T-helper 17 cell (primary cell): ENCODE measurements at regions not wholly inside any gene's neighbourhood (a gene's known extent, or its start where the extent isn't known, plus 50 kb on each side); places are given as distances from the start of the nearest gene placed in this dataset.
A peak's percentile ranks its signal among the peaks of the same experiment; 100 is the strongest.
"Not testable (repeated sequence)": the region's sequence is repeated elsewhere in the genome, so short reads cannot be mapped to it uniquely, and the experiment has no call there.

ENCODE experiments used
- ATAC-seq: fragments of 150-1000 bp; cut with Tn5 transposase; 2 replicates; pipeline ENCODE4 v1.10.0; 2021; ENCODE audit warnings: mild to moderate bottlenecking, moderate library complexity
- DNase-seq, 3 donors: peaks; one replicate each; pipeline versions ENCODE4 v3.0.0 to v3.0.0-alpha.2; 2020 to 2021
- H3K9me3 ChIP-seq: one replicate; pipeline ENCODE4 v1.7.0; 2013; ENCODE audit warnings: low read length, mild to moderate bottlenecking; ENCODE audit not compliant: control insufficient read depth, poor library complexity, severe bottlenecking
- H3K27ac Mint-ChIP-seq: one replicate; pipeline ENCODE4 v1.8.0; 2022; ENCODE audit warnings: mild to moderate bottlenecking, moderate library complexity, mixed read lengths
- H3K27me3 Mint-ChIP-seq: one replicate; pipeline ENCODE4 v1.8.0; 2022; ENCODE audit warnings: mixed read lengths
- H3K36me3 Mint-ChIP-seq: one replicate; pipeline ENCODE4 v1.8.0; 2022; ENCODE audit warnings: low read depth, mixed read lengths
- H3K4me1 Mint-ChIP-seq: one replicate; pipeline ENCODE4 v1.8.0; 2022; ENCODE audit warnings: mild to moderate bottlenecking, mixed read lengths
- H3K4me3 Mint-ChIP-seq: one replicate; pipeline ENCODE4 v1.8.0; 2022; ENCODE audit warnings: mild to moderate bottlenecking, moderate library complexity, mixed read lengths

GRCh38 chr16:31715915-31716314 lies 157.7 kb upstream of the ZNF267 start:
- no peak for ATAC-seq
- H3K4me3 Mint-ChIP-seq: peak overlapping the region; percentile 99
- peaks cover 2% of the 10 kb centered on the region for H3K36me3 Mint-ChIP-seq
- H3K27ac Mint-ChIP-seq: peak overlapping the region; percentile 99
- H3K9me3 ChIP-seq: no peaks in the 10 kb centered on the region
- H3K27me3 Mint-ChIP-seq: no peaks in the 10 kb centered on the region
- peaks cover 45% of the 10 kb centered on the region for H3K4me1 Mint-ChIP-seq
- no peak for DNase-seq

DNA sequence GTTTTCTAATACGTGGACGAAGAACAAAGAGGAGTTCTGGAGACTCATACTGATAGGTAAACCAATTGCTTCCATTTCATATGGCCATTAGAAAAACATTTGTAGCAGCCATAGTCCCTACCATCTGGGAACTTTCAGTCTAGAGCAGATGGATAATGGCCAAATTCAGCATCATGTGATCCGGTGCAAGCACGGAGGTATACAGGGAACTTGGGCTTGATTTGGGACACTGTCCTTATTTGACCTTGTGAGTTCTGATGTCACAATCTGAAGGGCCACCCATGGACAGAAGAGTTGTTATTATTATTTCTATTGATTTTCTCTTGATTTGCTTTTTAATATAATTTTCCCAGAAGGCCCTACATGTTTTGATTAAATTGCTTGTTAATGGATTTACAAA lies 154.6 kb upstream of the ZNF267 start:
- H3K36me3 Mint-ChIP-seq: no peaks in the 10 kb centered on the region

DNA sequence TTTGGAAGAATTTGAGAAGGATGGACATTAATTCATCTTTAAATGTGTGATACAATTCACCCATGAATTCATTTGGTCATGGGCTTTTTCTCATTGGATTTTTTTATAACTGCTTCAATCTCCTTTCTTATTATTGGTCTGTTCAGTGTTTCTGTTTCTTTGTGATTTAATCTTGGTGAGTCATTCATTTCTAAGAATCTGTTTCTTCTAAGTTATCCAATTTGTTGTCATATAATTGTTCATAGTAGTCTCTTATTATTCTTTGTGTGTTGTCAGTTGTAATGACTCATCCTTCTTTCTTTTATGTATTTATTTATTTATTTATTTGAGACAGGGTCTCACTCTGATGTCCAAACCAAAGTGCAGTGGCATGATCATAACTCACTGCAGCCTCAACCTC lies 146.1 kb upstream of the ZNF267 start:
- H3K9me3 ChIP-seq: peaks cover 3% of the 10 kb centered on the region
- no peaks in the 10 kb centered on the region for H3K27me3 Mint-ChIP-seq
- ATAC-seq (no peak), DNase-seq (no peak)
- H3K27ac Mint-ChIP-seq: no peak overlapping the region
- no peak overlapping the region for H3K4me3 Mint-ChIP-seq
- H3K36me3 Mint-ChIP-seq: peaks cover 20% of the 10 kb centered on the region
- peaks cover 4% of the 10 kb centered on the region for H3K4me1 Mint-ChIP-seq

More for the DNA sequence above, 154.6 kb upstream of the ZNF267 start:
- Mint-ChIP-seq H3K27ac (peak overlapping the region; percentile 35), H3K4me3 (no peak overlapping the region), H3K27me3 (no peaks in the 10 kb centered on the region), H3K4me1 (peaks cover 27% of the 10 kb centered on the region)
- no peaks in the 10 kb centered on the region for H3K9me3 ChIP-seq
- DNase-seq: no peak
- ATAC-seq: no peak

DNA sequence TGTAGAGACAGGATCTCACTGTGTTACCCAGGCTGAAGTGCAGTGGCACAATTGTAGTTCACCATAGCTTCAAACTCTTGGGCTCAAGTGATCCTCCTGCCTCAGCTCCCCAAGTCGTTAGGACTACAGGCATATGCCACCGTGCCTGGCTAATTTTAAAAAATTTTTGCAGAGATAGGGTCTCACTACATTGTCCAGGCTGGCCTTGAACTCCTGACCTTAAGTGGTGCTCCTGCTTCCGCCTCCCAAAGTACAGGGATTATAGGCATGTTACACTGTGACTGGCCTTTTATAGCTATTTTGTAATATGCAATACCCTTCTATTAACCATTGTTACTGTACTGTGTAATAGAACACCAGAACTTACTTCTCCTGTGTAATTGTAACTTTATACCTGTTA lies 139.3 kb upstream of the ZNF267 start:
- no peaks in the 10 kb centered on the region for H3K4me1 Mint-ChIP-seq
- no peak overlapping the region for H3K27ac Mint-ChIP-seq
- DNase-seq (no peak), ATAC-seq (no peak)
- H3K36me3 Mint-ChIP-seq: peaks cover 23% of the 10 kb centered on the region
- H3K9me3 ChIP-seq: peaks cover 15% of the 10 kb centered on the region
- no peaks in the 10 kb centered on the region for H3K27me3 Mint-ChIP-seq
- H3K4me3 Mint-ChIP-seq: no peak overlapping the region

DNA sequence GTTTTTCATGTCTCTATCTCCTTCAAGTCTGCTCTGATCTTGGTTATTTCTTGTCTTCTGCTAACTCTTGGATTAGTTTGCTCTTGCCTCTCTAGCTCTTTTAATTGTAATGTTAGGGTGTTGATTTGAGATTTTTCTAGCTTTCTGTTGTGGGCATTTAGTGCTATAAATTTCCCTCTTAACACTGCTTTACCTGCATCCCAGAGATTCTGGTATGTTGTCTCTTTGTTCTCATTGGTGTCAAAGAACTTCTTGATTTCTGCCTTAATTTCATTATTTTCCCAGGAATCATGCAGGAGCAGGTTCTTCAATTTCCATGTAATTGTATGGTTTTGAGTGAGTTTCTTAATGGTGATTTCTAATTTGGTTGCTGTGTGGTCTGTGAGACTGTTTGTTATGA lies 128.5 kb upstream of the ZNF267 start:
- H3K36me3 Mint-ChIP-seq: peaks cover 16% of the 10 kb centered on the region
- not testable (repeated sequence) for DNase-seq, H3K4me1 Mint-ChIP-seq, ATAC-seq, H3K4me3 Mint-ChIP-seq, H3K27me3 Mint-ChIP-seq, H3K27ac Mint-ChIP-seq
- H3K9me3 ChIP-seq: peaks cover 36% of the 10 kb centered on the region

GRCh38 chr16:31745900-31746299 lies 127.7 kb upstream of the ZNF267 start:
- Mint-ChIP-seq H3K4me1 (no peaks in the 10 kb centered on the region), H3K27me3 (no peaks in the 10 kb centered on the region), H3K27ac (no peak overlapping the region), H3K36me3 (peaks cover 13% of the 10 kb centered on the region), H3K4me3 (no peak overlapping the region)
- peaks cover 37% of the 10 kb centered on the region for H3K9me3 ChIP-seq
- no peak for DNase-seq
- no peak for ATAC-seq

GRCh38 chr16:31754998-31755615 lies 118.5 kb upstream of the ZNF267 start:
- Mint-ChIP-seq H3K36me3 (peaks cover 7% of the 10 kb centered on the region), H3K4me3 (no peak overlapping the region), H3K27ac (no peak overlapping the region), H3K27me3 (no peaks in the 10 kb centered on the region), H3K4me1 (no peaks in the 10 kb centered on the region)
- peaks cover 61% of the 10 kb centered on the region for H3K9me3 ChIP-seq
- ATAC-seq: no peak
- no peak for DNase-seq

DNA sequence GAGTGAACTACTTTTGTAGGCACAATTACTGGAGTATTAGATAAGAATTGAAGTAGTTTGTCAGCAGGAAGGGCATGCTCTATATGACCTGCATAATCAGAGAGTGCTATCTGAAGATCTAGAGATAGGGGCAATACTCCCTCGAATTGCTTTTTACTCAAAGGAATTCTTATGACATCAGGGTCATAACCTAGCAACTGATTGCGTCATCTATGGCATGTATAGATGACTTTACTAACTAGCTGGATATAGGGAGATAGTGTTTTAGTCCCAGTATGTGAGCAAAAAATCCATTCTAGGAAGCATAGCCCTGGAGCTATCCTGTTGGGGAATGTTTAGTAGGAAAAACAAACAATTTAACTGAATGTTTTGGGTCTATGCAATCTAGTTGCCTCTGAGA lies 109.5 kb upstream of the ZNF267 start:
- peaks cover 31% of the 10 kb centered on the region for H3K9me3 ChIP-seq
- no peak overlapping the region for H3K27ac Mint-ChIP-seq
- H3K27me3 Mint-ChIP-seq: no peaks in the 10 kb centered on the region
- no peak overlapping the region for H3K4me3 Mint-ChIP-seq
- H3K36me3 Mint-ChIP-seq: peaks cover 7% of the 10 kb centered on the region
- no peaks in the 10 kb centered on the region for H3K4me1 Mint-ChIP-seq
- ATAC-seq (no peak), DNase-seq (no peak)

DNA sequence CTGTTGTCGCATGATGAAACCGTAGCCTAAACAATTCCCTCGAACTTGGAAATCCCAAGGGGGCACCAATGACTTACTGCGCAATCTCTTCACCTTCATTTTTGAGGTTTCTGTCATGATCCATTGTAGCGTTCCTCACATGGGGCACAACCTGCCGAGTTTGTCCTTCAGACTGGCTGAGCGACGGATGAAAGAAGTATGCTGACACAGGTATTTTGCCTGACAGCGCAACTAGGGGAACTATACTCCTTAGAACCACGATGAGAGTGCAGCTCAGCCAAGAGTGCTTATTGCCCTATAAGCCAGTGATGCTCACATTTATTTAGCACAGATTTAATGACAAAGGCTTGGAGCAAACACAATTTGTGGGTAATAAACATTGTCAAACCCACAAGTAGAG lies 106.3 kb upstream of the ZNF267 start:
- H3K9me3 ChIP-seq: peaks cover 32% of the 10 kb centered on the region
- H3K27ac Mint-ChIP-seq: no peak overlapping the region
- H3K27me3 Mint-ChIP-seq: no peaks in the 10 kb centered on the region
- H3K4me3 Mint-ChIP-seq: no peak overlapping the region
- H3K36me3 Mint-ChIP-seq: peaks cover 6% of the 10 kb centered on the region
- DNase-seq (no peak), ATAC-seq (no peak)
- no peaks in the 10 kb centered on the region for H3K4me1 Mint-ChIP-seq

DNA sequence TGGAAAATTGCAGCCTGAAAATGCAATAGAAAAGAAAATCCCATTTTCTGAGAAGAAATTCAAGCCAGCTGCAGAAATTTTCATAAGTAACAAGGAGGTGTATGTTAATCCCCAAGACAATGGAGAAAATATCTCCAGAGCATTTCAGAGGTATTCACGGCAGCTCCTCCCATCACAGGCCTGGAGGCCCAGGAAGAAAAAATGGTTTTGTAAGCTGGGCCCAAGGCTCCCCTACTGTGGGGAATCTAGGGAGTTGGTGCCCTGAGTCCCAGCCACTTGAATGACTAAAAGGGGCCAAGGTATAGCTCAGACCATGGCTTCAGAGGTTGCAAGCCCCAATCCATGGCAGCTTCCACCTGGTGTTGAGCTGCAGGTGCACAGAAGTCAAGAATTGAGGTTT lies 93.3 kb upstream of the ZNF267 start:
- ATAC-seq (no peak), DNase-seq (no peak)
- Mint-ChIP-seq H3K4me1 (no peaks in the 10 kb centered on the region), H3K36me3 (peaks cover 4% of the 10 kb centered on the region), H3K27ac (no peak overlapping the region), H3K27me3 (no peaks in the 10 kb centered on the region), H3K4me3 (no peak overlapping the region)
- peaks cover 19% of the 10 kb centered on the region for H3K9me3 ChIP-seq

GRCh38 chr16:31785126-31785525 lies 88.5 kb upstream of the ZNF267 start:
- DNase-seq (no peak), ATAC-seq (no peak)
- Mint-ChIP-seq H3K27me3 (no peaks in the 10 kb centered on the region), H3K36me3 (peaks cover 3% of the 10 kb centered on the region), H3K27ac (no peak overlapping the region), H3K4me1 (no peaks in the 10 kb centered on the region), H3K4me3 (no peak overlapping the region)
- H3K9me3 ChIP-seq: peaks cover 13% of the 10 kb centered on the region

- DNase-seq: no peak
- ATAC-seq: no peak
- H3K4me3 Mint-ChIP-seq: no peak overlapping the region
- H3K9me3 ChIP-seq: no peaks in the 10 kb centered on the region
- no peak overlapping the region for H3K27ac Mint-ChIP-seq
- H3K36me3 Mint-ChIP-seq: no peaks in the 10 kb centered on the region
- H3K27me3 Mint-ChIP-seq: peaks cover 7% of the 10 kb centered on the region
- no peaks in the 10 kb centered on the region for H3K4me1 Mint-ChIP-seq
These were observed 66.5 kb upstream of the ZNF267 start for GRCh38 chr16:31807086-31807485.

DNA sequence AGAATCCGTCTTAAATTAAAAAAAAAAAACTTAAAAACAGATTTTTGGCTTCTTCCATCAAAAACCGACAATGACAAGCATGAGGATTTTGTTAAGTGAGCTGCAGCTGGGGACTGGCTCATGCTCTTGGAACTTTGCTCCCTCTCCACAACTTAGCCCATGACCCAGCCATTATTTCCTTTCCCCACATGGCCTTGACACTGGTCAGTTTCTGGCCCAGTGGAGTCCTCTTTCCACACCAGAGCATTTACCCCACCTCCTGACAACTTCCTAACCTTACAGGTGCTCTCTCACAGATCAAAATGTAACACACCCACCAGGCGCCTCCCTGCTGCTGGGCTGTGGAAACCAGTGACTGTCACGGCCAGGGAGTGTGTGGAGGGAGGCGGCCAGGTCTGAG lies 62.7 kb upstream of the ZNF267 start:
- Mint-ChIP-seq H3K36me3 (no peaks in the 10 kb centered on the region), H3K4me1 (no peaks in the 10 kb centered on the region), H3K4me3 (no peak overlapping the region)

DNA sequence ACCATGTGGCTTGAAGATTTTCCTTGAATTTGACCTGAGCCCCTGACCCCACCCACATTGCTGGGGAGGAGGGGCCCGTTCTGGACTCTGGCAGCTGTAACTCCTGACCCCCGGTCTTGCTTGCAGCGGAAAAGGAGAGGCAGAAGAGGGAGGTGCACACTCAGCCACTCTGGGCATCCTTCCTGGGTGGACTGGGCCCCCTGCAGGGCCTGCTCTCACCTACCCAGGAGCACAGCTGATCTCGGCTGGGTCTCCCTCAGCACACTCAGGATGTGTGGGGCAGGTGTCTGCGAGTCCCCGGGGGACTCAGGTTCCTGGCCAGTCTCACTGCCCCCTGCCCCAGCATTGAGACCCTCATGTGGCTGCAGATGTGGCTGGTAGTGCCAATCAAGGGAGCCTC lies 57.5 kb upstream of the ZNF267 start:
- H3K4me3 Mint-ChIP-seq: not testable (repeated sequence)

More for the DNA sequence above, 62.7 kb upstream of the ZNF267 start:
- no peak for DNase-seq
- Mint-ChIP-seq H3K27ac (no peak overlapping the region), H3K27me3 (peaks cover 14% of the 10 kb centered on the region)
- no peaks in the 10 kb centered on the region for H3K9me3 ChIP-seq
- ATAC-seq: no peak

More for the DNA sequence above, 57.5 kb upstream of the ZNF267 start:
- H3K27me3 Mint-ChIP-seq: peaks cover 23% of the 10 kb centered on the region
- not testable (repeated sequence) for DNase-seq, H3K9me3 ChIP-seq, H3K27ac Mint-ChIP-seq, H3K36me3 Mint-ChIP-seq, ATAC-seq, H3K4me1 Mint-ChIP-seq
